ENCODE measurements at regions not wholly inside any gene's neighbourhood (a gene's known extent, or its start where the extent isn't known, plus 50 kb on each side); places are given as distances from the start of the nearest gene placed in this dataset.

DNA sequence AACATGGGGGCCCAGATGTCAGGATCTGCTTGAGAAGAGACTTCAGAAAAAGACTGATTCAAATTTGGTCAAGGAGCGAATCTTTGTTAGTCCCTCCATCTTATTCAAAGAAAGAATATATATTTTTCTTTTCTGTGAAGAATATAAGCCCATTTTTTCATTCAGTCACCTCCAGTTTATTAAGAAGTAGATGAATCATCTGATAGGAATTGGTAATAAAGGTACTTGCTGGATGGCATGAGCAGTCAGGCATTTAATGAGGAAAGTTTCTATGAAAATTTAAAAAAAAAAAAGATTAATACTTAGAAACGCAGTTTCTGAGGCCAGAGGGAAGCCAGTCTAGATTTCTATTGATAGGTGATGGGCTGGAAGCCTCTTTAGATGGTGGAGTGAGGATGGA lies 373.1 kb upstream of the SMC2 start (continued):
- TF ChIP-seq, protein P1, sequence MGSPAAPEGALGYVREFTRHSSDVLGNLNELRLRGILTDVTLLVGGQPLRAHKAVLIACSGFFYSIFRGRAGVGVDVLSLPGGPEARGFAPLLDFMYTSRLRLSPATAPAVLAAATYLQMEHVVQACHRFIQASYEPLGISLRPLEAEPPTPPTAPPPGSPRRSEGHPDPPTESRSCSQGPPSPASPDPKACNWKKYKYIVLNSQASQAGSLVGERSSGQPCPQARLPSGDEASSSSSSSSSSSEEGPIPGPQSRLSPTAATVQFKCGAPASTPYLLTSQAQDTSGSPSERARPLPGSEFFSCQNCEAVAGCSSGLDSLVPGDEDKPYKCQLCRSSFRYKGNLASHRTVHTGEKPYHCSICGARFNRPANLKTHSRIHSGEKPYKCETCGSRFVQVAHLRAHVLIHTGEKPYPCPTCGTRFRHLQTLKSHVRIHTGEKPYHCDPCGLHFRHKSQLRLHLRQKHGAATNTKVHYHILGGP (tag by site-specific recombination; IDR thresholded peaks at IDR 0.05): no peak
- TF ChIP-seq ZNF2 (tag by site-specific recombination; IDR thresholded peaks at IDR 0.05): no peak
- TF ChIP-seq MEIS1 (CRISPR knock-in tag; IDR thresholded peaks at IDR 0.05; ENCODE audit: borderline replicate concordance): no peak
- TF ChIP-seq ZNF214 (tag by site-specific recombination; IDR thresholded peaks at IDR 0.05; ENCODE audit: borderline replicate concordance): no peak

DNA sequence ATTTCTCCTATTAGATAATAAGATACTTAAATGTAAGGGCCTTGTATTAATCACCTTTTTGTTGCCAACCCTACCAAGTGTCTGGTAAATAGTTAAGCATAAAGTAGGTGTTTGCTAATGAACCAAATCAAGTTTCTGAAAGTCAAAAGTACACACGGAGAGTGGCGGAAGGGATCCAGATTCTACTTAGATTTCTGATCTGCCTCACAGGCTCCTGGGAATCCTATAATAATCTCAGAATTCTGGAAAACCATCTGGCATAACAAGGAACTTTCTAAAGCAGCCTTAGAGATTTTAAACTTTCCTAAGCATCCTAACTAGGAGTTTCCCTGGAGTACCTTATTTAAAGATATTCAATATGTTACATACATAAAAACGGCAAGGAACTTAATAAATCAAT lies 363.2 kb upstream of the SMC2 start:
- Histone ChIP-seq H3K4me1 (ENCODE audit: control insufficient read depth, insufficient read depth, low read length) (no peaks in the 10 kb centered on the region), H3K36me3 (ENCODE audit: control insufficient read depth in 2 of 2, insufficient read depth in 1 of 2, low read length in 2 of 2) (no peaks in the 10 kb centered on the region), H3K27ac (ENCODE audit: extremely low read depth, low read depth, low read length) (no peak overlapping the region), H3K4me3 (ENCODE audit: low read depth, low read length) (no peak overlapping the region), H3K9me3 (ENCODE audit: control insufficient read depth, insufficient read depth, low read depth, low read length) (no peaks in the 10 kb centered on the region)
- TF ChIP-seq, protein P2, sequence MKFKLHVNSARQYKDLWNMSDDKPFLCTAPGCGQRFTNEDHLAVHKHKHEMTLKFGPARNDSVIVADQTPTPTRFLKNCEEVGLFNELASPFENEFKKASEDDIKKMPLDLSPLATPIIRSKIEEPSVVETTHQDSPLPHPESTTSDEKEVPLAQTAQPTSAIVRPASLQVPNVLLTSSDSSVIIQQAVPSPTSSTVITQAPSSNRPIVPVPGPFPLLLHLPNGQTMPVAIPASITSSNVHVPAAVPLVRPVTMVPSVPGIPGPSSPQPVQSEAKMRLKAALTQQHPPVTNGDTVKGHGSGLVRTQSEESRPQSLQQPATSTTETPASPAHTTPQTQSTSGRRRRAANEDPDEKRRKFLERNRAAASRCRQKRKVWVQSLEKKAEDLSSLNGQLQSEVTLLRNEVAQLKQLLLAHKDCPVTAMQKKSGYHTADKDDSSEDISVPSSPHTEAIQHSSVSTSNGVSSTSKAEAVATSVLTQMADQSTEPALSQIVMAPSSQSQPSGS (tag by site-specific recombination; IDR thresholded peaks at IDR 0.05; ENCODE audit: low read depth): no peak
- TF ChIP-seq MZF1 (tag by site-specific recombination; IDR thresholded peaks at IDR 0.05; ENCODE audit: borderline replicate concordance) (no peak), KLF1 (tag by site-specific recombination; IDR thresholded peaks at IDR 0.05) (no peak), FEZF1 (tag by site-specific recombination; IDR thresholded peaks at IDR 0.05) (no peak), ZNF223 (tag by site-specific recombination; IDR thresholded peaks at IDR 0.05) (no peak), ZNF433 (tag by site-specific recombination; IDR thresholded peaks at IDR 0.05; ENCODE audit: low read depth) (no peak), ZNF843 (tag by site-specific recombination; IDR thresholded peaks at IDR 0.05) (no peak), ZFP37 (tag by site-specific recombination; IDR thresholded peaks at IDR 0.05) (no peak)
- POLR2A ChIA-PET: no interaction called here
- CTCF ChIA-PET: no interaction called here

DNA sequence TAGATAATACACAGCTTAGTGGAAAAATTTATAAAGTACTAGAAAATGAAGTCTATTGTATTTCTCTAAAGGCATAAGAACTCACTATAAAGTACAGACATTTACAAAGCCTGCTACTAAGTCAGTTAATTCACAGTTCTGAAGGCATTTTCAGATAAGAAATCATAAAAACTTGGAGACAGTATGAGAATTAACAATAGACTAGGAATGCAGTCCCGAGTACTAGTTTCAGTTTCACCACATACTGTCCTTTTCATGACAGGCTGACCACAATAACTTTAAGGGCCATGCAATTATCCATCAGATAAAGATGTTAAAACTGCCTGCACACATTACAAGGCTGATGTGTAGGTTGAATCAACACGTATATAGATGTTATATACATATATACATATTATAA lies 362.6 kb upstream of the SMC2 start:
- ChIA-PET CTCF (no interaction called here), POLR2A (no interaction called here)
- Histone ChIP-seq H3K4me3 (ENCODE audit: low read depth, low read length) (no peak overlapping the region), H3K9me3 (ENCODE audit: control insufficient read depth, insufficient read depth, low read depth, low read length) (no peaks in the 10 kb centered on the region), H3K27ac (ENCODE audit: extremely low read depth, low read depth, low read length) (no peak overlapping the region), H3K4me1 (ENCODE audit: control insufficient read depth, insufficient read depth, low read length) (no peaks in the 10 kb centered on the region), H3K36me3 (ENCODE audit: control insufficient read depth in 2 of 2, insufficient read depth in 1 of 2, low read length in 2 of 2) (no peaks in the 10 kb centered on the region)
- TF ChIP-seq, protein P3, sequence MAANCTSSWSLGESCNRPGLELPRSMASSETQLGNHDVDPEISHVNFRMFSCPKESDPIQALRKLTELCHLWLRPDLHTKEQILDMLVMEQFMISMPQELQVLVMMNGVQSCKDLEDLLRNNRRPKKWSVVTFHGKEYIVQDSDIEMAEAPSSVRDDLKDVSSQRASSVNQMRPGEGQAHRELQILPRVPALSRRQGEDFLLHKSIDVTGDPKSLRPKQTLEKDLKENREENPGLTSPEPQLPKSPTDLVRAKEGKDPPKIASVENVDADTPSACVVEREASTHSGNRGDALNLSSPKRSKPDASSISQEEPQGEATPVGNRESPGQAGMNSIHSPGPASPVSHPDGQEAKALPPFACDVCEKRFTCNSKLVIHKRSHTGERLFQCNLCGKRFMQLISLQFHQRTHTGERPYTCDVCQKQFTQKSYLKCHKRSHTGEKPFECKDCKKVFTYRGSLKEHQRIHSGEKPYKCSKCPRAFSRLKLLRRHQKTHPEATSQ (tag by site-specific recombination; IDR thresholded peaks at IDR 0.05): no peak
- TF ChIP-seq ZNF157 (tag by site-specific recombination; IDR thresholded peaks at IDR 0.05) (no peak), ZNF133 (tag by site-specific recombination; IDR thresholded peaks at IDR 0.05) (no peak), SALL2 (tag by site-specific recombination; IDR thresholded peaks at IDR 0.05; ENCODE audit: borderline replicate concordance) (no peak), ZNF555 (tag by site-specific recombination; conservative IDR thresholded peaks at IDR 0.05) (no peak), ZNF473 (tag by site-specific recombination; IDR thresholded peaks at IDR 0.05) (no peak), ZBTB17 (tag by site-specific recombination; IDR thresholded peaks at IDR 0.05) (no peak), ZNF214 (tag by site-specific recombination; IDR thresholded peaks at IDR 0.05; ENCODE audit: borderline replicate concordance) (no peak), FEZF1 (tag by site-specific recombination; IDR thresholded peaks at IDR 0.05) (no peak)
- TF ChIP-seq, protein P4, sequence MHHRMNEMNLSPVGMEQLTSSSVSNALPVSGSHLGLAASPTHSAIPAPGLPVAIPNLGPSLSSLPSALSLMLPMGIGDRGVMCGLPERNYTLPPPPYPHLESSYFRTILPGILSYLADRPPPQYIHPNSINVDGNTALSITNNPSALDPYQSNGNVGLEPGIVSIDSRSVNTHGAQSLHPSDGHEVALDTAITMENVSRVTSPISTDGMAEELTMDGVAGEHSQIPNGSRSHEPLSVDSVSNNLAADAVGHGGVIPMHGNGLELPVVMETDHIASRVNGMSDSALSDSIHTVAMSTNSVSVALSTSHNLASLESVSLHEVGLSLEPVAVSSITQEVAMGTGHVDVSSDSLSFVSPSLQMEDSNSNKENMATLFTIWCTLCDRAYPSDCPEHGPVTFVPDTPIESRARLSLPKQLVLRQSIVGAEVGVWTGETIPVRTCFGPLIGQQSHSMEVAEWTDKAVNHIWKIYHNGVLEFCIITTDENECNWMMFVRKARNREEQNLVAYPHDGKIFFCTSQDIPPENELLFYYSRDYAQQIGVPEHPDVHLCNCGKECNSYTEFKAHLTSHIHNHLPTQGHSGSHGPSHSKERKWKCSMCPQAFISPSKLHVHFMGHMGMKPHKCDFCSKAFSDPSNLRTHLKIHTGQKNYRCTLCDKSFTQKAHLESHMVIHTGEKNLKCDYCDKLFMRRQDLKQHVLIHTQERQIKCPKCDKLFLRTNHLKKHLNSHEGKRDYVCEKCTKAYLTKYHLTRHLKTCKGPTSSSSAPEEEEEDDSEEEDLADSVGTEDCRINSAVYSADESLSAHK (tag by site-specific recombination; IDR thresholded peaks at IDR 0.05): no peak
- TF ChIP-seq, protein P5, sequence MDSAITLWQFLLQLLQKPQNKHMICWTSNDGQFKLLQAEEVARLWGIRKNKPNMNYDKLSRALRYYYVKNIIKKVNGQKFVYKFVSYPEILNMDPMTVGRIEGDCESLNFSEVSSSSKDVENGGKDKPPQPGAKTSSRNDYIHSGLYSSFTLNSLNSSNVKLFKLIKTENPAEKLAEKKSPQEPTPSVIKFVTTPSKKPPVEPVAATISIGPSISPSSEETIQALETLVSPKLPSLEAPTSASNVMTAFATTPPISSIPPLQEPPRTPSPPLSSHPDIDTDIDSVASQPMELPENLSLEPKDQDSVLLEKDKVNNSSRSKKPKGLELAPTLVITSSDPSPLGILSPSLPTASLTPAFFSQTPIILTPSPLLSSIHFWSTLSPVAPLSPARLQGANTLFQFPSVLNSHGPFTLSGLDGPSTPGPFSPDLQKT (IDR thresholded peaks at IDR 0.05; ENCODE audit: borderline replicate concordance, low read depth, low read length): no peak
